Small intestine (tissue), 7 donors: ENCODE measurements at regions not wholly inside any gene's neighbourhood (a gene's known extent, or its start where the extent isn't known, plus 50 kb on each side); places are given as distances from the start of the nearest gene placed in this dataset.
"Not testable (repeated sequence)": the region's sequence is repeated elsewhere in the genome, so short reads cannot be mapped to it uniquely, and the experiment has no call there.

ENCODE experiments used
- DNase-seq, 2 donors: peaks; one replicate each; pipeline versions ENCODE4 v3.0.0 to v3.0.0-alpha.2; 2013
- FAIRE-seq: peaks from 2 replicates; lab custom pipeline; 2012; peaks lifted over from hg19 to GRCh38; lab: Jason Lieb, UNC
- H3K27ac ChIP-seq, 3 donors: one replicate each; pipeline ENCODE4 v1.5.1; 2013; ENCODE audit warnings: low read length in 2 of 3, mild to moderate bottlenecking in 2 of 3, control low read depth in 1 of 3, inconsistent platforms in 1 of 3, low read depth in 1 of 3, moderate library complexity in 1 of 3
- H3K27me3 ChIP-seq, 3 donors: one replicate each; pipeline ENCODE4 v1.6.1; 2013; ENCODE audit warnings: low read length in 3 of 3, inconsistent platforms in 1 of 3; ENCODE audit not compliant: control insufficient read depth in 3 of 3, insufficient read depth in 3 of 3
- H3K36me3 ChIP-seq, 3 donors: one replicate each; pipeline ENCODE4 v1.6.1; 2013; ENCODE audit warnings: low read length in 3 of 3, inconsistent platforms in 1 of 3, low read depth in 1 of 3, mild to moderate bottlenecking in 1 of 3, moderate library complexity in 1 of 3; ENCODE audit not compliant: control insufficient read depth in 3 of 3, insufficient read depth in 2 of 3
- H3K4me1 ChIP-seq, 3 donors: one replicate each; pipeline ENCODE4 v1.6.1; 2013; ENCODE audit warnings: low read length in 2 of 3, inconsistent platforms in 1 of 3, low read depth in 1 of 3, mild to moderate bottlenecking in 1 of 3, moderate library complexity in 1 of 3; ENCODE audit not compliant: control insufficient read depth in 3 of 3, insufficient read depth in 2 of 3
- H3K4me3 ChIP-seq, 3 donors: one replicate each; pipeline ENCODE4 v1.5.1; 2013; ENCODE audit warnings: low read length in 3 of 3, control low read depth in 1 of 3, inconsistent platforms in 1 of 3, low read depth in 1 of 3, mild to moderate bottlenecking in 1 of 3, moderate library complexity in 1 of 3
- H3K9me3 ChIP-seq, 2 donors: one replicate each; pipeline ENCODE4 v1.6.1; 2013; ENCODE audit warnings: low read depth in 1 of 2, low read length in 1 of 2; ENCODE audit not compliant: control insufficient read depth in 2 of 2, insufficient read depth in 1 of 2
- WGBS, 3 donors: extraction: QIAGEN DNeasy Blood & Tissue Kit; methylation state at CpG; one replicate each; pipeline ENCODE4 v1.1.7; 2013; 5-methylcytosine and 5-hydroxymethylcytosine counted together
- donor health status: healthy with polysubstance abuse.
- donor health status: control.
- donor health status: control.
- donor health status: Bipolar disorder and iron deficiency.
- donor health status: healthy.

- H3K9me3 ChIP-seq, result peaks cover 0 to 7% of the 10 kb centered on the region in 2 donors
- H3K36me3 ChIP-seq, result no peaks in the 10 kb centered on the region
- FAIRE-seq, result no peak
- DNase-seq, result no peak
- no peak overlapping the region for H3K27ac ChIP-seq
- H3K27me3 ChIP-seq, result no peaks in the 10 kb centered on the region
- no peak overlapping the region for H3K4me3 ChIP-seq
- H3K4me1 ChIP-seq, result peaks cover 0 to 14% (median 0%) of the 10 kb centered on the region in 3 donors
Measured at GRCh38 chr12:93226361-93226760, 151.4 kb upstream of the NUDT4 start.

DNA sequence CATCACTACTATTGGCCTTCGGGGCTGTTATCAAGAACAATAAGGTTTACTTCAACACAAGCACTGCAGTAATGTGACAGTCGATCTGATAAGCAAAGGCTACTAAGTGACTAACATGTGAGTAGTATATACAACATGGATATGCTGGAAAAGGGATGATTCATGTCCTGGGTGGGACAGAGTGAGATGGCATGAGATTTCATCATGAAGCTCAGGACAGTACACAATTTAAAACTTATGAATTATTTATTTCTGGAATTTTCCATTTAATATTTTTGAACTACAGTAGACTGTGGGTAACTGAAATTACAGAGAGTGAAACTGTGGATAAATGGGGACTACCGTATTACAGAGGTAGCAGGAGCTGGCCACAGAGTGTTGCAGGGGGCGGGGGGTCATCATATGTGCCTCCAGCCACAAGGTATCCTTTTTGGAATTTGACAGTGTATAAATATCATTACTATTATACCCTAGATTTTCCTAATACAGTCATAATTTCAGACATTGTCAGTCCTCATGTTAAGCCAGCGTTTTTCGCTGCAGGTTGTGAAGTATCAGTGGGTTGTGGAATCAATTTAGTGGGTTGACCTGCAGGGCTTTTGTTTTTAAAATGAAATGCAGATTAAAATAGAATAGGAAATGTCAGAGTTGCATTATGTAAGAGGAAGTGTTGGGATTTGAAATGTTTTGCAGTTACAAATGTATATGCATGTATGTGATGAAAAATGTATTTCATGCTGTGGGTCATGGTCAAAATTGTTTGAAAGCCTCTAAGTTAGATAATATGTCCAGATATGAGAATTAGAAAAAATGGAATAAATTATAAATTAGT lies 148.0 kb upstream of the NUDT4 start:
- DNase-seq (peak in 1 of 2 donors; percentile 12), FAIRE-seq (no peak)
- H3K36me3 ChIP-seq, result no peaks in the 10 kb centered on the region
- no peak overlapping the region for H3K4me3 ChIP-seq
- no peaks in the 10 kb centered on the region for H3K9me3 ChIP-seq
- peaks cover 0 to 3% (median 0%) of the 10 kb centered on the region in 3 donors for H3K4me1 ChIP-seq
- WGBS, 3 donors, result 65 to 75% (median 69%) methylated on average over 6 of the region's 6 CpGs
- H3K27ac ChIP-seq, result no peak overlapping the region
- H3K27me3 ChIP-seq, result no peaks in the 10 kb centered on the region

DNA sequence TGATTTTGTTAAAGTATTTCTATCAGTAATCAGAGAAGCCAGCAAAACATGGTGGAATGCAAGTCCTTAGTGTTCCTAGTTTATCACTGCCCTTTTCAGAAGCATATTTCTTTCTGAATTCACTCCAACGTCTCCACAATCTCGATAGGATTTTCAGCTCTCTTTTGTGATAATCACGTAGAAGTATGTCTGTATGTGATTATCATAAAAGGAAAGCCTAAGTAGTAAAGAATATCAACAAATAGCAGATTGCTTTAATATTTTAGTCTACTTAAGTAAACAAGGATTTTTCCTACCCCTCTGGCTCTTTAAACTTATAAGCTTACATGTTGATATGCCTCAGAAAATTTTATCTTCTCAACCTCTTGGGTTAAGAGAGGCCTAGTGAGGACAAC lies 147.4 kb upstream of the NUDT4 start:
- no peak overlapping the region for H3K4me3 ChIP-seq
- WGBS, 3 donors, result 52 to 68% (median 66%) methylated on average over 3 of the region's 3 CpGs
- H3K9me3 ChIP-seq, result peaks cover 0 to 3% of the 10 kb centered on the region in 2 donors
- no peaks in the 10 kb centered on the region for H3K27me3 ChIP-seq
- DNase-seq (no peak), FAIRE-seq (no peak)
- no peaks in the 10 kb centered on the region for H3K36me3 ChIP-seq
- H3K4me1 ChIP-seq, result no peaks in the 10 kb centered on the region
- H3K27ac ChIP-seq, result no peak overlapping the region

DNA sequence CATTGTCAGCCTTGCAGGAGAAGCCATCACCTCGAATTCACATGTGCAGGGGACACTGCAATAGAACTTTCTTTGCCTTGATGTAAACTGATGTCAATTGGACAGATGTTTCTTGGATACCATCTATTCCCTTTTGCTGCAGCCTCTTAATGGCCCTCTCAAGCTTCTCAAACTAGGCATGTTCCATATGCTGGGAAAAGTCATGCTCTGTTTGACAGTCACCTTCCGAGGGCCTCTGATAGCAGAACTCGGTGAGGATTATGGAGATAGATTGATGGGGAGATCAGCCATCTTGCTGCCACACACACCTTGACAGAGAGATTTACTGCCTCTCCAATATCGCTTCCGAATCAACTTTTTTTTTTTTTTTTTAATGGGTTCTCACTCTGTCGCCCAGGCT lies 145.8 kb upstream of the NUDT4 start:
- no peak for FAIRE-seq
- Histone ChIP-seq H3K27ac (no peak overlapping the region), H3K4me1 (no peaks in the 10 kb centered on the region), H3K9me3 (peaks cover 0 to 15% of the 10 kb centered on the region in 2 donors), H3K36me3 (no peaks in the 10 kb centered on the region), H3K27me3 (no peaks in the 10 kb centered on the region), H3K4me3 (no peak overlapping the region)
- WGBS, 3 donors, result 88 to 98% (median 93%) methylated on average over 6 of the region's 6 CpGs
- no peak for DNase-seq

- Histone ChIP-seq H3K27me3 (no peaks in the 10 kb centered on the region), H3K9me3 (peaks cover 0 to 37% of the 10 kb centered on the region in 2 donors), H3K4me1 (no peaks in the 10 kb centered on the region), H3K4me3 (no peak overlapping the region), H3K36me3 (no peaks in the 10 kb centered on the region), H3K27ac (no peak overlapping the region)
- DNase-seq (no peak), FAIRE-seq (no peak)
- WGBS, 3 donors, result 68 to 78% (median 75%) methylated on average over 1 of the region's 1 CpG
Measured at GRCh38 chr12:93234641-93235040, 143.1 kb upstream of the NUDT4 start.

- Histone ChIP-seq H3K27ac (no peak overlapping the region), H3K4me1 (no peaks in the 10 kb centered on the region), H3K27me3 (no peaks in the 10 kb centered on the region), H3K36me3 (no peaks in the 10 kb centered on the region), H3K9me3 (peaks cover 0 to 41% of the 10 kb centered on the region in 2 donors), H3K4me3 (no peak overlapping the region)
- DNase-seq, result no peak
- 84 to 93% (median 84%) methylated on average over 5 of the region's 5 CpGs for WGBS, 3 donors
- no peak for FAIRE-seq
Measured at GRCh38 chr12:93235881-93236280, 141.8 kb upstream of the NUDT4 start.

DNA sequence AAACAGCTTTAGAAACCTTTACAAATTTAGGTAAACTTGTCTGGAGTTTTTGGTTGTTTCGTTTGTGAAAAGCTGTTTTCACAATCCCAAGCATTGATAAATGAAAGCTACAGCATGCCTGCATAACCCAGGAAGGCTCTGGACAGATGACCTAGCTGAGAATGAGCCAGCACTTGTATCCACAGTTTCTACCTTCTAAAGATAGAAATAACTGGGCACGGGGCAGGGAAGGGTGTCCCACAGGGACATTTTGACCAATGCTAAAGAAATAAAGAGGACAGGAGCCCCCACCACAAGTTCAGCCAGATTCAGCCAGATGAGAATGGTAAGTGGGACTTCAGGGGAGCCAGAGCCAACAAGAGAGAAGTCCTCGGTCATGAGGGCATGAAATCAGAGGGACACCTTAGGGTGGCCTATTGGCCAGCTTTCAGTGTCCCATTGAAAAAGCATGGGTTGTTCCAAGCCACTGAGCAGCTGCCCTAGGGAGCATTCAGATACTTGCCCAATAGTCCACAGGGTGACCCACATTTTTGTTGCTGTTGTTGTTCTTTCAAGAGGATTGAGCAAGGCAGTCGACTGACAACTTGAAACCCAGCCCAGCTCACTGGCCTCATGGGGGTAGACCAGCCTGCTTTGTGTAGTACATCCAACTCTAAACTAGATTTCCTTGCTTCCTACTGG lies 140.3 kb upstream of the NUDT4 start:
- 83 to 92% (median 89%) methylated on average over 4 of the region's 4 CpGs for WGBS, 3 donors
- Histone ChIP-seq H3K27me3 (no peaks in the 10 kb centered on the region), H3K4me3 (no peak overlapping the region), H3K36me3 (no peaks in the 10 kb centered on the region), H3K4me1 (no peaks in the 10 kb centered on the region), H3K9me3 (peaks cover 0 to 41% of the 10 kb centered on the region in 2 donors), H3K27ac (no peak overlapping the region)
- FAIRE-seq (no peak), DNase-seq (no peak)

- not testable (repeated sequence) for H3K27ac ChIP-seq, H3K27me3 ChIP-seq, H3K36me3 ChIP-seq, FAIRE-seq, H3K4me3 ChIP-seq, DNase-seq
- Histone ChIP-seq H3K9me3 (peaks cover 0 to 41% of the 10 kb centered on the region in 2 donors), H3K4me1 (peaks cover 0 to 12% (median 3%) of the 10 kb centered on the region in 3 donors)
- 96 to 99% (median 97%) methylated on average over 6 of the region's 6 CpGs for WGBS, 3 donors
Measured at GRCh38 chr12:93238512-93239262, 139.0 kb upstream of the NUDT4 start.
